ACHN (cell line): ENCODE measurements at regions not wholly inside any gene's neighbourhood (a gene's known extent, or its start where the extent isn't known, plus 50 kb on each side); places are given as distances from the start of the nearest gene placed in this dataset.

Experiments
- DNase-seq: peaks from one replicate; pipeline ENCODE4 v3.0.0-alpha.2; 2015
- in situ Hi-C: cut with HindIII; loops from 2 replicates; pipeline ENCODE4 v1.10.0; 2017; ENCODE audit warnings: low sequenced_read_pairs, low pct_ligation_motif_present, low pct_unique_long_range_greater_than_20kb

GRCh38 chr5:141757402-141757801 lies 75.4 kb upstream of the ARAP3 start:
- peak; percentile 55 for DNase-seq
- in situ Hi-C loops: no loop called here

- in situ Hi-C loops: no loop called here
- no peak for DNase-seq
Measured at GRCh38 chr5:141756196-141756595, 74.2 kb upstream of the ARAP3 start.

GRCh38 chr5:141753971-141754713 lies 72.1 kb upstream of the ARAP3 start:
- in situ Hi-C loops: no loop called here
- DNase-seq: peak; percentile 51

DNA sequence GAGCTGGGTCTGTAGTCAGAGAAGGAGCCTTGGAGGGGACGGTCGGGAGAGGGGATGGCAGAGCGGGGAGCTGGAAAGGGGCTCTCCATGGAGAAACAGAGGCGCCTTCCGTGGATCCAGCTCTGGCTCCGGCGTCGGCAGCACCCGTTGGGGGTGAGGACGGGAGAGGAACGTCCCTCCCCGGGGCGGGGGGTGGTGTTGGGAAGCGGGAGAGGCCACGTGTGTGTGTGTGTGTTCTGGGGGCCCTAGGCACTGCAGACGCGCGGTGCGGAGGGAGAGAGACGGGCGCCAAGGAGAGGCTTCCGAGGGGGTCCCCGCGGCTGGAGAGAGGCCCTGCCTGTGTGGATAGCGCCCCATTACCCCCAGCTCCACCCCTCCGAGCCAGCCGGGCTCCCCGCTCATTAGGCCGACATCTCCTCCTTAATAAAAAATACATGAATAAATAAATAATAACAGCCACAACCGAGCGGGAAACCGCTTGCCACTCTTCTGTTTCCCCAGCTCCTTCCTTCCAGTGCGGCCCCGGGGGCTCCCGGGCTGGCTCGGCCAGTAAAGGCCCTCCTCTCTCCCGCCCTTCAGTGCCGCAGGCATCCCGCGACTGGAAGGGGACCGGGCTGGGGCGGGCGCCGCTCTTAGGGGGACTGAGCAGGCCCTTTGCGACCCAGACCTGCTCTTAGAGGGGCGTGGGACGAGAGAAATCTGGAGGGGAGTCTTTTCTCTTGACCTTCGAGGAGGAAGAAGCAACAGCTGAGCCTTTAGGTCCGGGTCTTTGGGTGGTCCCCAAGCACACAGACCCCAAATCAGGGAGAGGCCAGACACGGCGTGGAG lies 71.3 kb upstream of the ARAP3 start:
- in situ Hi-C loops: no loop called here
- no peak for DNase-seq

DNA sequence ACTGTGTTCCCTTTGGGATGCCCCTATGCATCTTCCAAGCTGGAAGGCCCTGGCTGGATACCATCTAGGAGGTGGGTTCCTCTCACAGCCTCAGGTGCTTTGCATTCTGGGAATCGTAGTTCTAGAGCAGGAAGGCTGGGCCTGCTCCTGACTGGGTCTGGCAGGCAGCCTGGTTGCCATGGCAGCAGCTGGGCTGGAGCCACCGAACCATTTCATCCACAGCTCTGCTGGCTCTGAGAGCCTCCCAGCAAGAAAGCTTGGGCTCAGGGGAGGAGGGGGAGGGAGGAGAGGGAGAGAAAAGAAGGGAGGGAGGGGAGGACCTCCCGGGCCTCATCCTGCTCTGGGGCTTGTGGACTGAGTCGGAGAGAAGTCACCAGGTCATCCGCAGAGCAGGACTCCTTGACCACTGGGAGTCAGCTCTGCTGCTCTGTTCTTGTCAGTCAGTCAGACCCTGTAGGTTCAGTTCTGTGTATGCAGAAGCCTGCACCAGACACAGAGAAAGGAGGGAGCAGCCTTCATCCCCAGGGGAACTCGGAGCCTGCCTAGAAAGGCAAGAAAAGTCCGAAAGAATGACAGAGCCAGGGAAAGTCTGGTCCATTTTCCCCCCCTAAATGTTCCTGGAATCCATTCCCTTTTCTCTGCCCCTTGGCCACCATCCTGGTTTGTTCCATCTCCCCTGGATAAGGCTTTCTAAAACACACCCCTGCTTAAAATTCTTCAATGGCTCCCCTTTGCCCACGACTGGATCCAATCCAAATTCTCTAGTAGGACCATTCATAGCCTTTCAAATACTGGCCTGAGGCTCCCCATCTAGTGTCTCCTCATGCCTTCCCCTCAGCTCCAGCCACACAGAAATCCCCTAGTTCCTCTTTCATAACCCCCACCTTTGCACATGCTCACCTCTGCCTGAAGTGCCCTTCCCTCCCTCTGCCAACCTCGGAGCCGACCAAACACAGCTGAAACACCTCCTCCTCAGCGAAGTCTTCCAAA lies 65.4 kb upstream of the ARAP3 start:
- peak; percentile 82 for DNase-seq
- in situ Hi-C loops: no loop called here

GRCh38 chr5:141746395-141746794 lies 64.4 kb upstream of the ARAP3 start:
- DNase-seq: no peak
- in situ Hi-C loops: no loop called here

DNA sequence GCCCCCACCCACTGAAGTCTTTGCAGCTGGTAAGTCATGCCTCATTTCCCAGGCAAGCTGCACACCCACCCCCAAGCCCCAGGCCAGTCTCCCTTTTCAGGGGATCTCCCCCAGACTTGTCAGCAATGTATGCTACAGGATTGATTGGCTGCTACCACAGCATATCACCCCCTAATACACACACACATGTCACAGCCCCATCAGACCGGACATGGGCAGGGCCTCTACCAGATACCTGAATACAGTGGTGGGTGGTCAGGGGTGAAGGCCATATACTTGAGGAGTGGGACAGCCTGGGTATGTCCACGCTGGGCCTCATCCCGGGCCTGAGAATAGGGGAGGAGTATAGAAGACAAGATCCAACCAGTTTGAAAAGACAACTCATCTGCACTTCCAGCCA lies 63.4 kb upstream of the ARAP3 start:
- in situ Hi-C loops: no loop called here
- no peak for DNase-seq

- in situ Hi-C loops: no loop called here
- no peak for DNase-seq
Measured at GRCh38 chr5:141743866-141744272, 61.8 kb upstream of the ARAP3 start.

- in situ Hi-C loops: no loop called here
- DNase-seq: peak; percentile 44
Measured at GRCh38 chr5:141742866-141743851, 61.1 kb upstream of the ARAP3 start.

- in situ Hi-C loops: no loop called here
- no peak for DNase-seq
Measured at GRCh38 chr5:141742144-141742543, 60.1 kb upstream of the ARAP3 start.

DNA sequence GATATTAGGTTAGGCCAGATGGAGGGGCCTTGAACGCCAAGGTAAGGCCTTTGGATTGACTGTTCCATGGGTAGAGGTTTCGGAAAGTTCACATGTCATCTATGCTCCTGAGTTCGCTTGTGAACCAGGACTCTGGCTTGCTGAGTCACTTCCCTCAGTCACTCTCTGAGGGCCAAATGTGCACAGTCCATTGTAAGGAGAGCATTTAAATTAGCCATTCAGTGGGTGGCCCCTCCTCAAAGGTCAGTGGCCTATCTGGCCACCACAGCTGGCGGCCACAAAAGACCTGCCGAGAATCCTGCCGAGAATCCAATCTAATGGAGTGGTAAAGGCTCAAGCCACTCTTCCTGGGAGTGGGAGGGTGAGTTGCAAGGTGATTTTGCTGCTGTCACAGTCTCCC lies 58.9 kb upstream of the ARAP3 start:
- in situ Hi-C loops: no loop called here
- no peak for DNase-seq

- in situ Hi-C loops: no loop called here
Measured at GRCh38 chr5:141737535-141737934, 55.5 kb upstream of the ARAP3 start.

GRCh38 chr5:141735823-141736222 lies 53.8 kb upstream of the ARAP3 start:
- in situ Hi-C loops: no loop called here
- DNase-seq: no peak

More at GRCh38 chr5:141737535-141737934, 55.5 kb upstream of the ARAP3 start:
- no peak for DNase-seq

DNA sequence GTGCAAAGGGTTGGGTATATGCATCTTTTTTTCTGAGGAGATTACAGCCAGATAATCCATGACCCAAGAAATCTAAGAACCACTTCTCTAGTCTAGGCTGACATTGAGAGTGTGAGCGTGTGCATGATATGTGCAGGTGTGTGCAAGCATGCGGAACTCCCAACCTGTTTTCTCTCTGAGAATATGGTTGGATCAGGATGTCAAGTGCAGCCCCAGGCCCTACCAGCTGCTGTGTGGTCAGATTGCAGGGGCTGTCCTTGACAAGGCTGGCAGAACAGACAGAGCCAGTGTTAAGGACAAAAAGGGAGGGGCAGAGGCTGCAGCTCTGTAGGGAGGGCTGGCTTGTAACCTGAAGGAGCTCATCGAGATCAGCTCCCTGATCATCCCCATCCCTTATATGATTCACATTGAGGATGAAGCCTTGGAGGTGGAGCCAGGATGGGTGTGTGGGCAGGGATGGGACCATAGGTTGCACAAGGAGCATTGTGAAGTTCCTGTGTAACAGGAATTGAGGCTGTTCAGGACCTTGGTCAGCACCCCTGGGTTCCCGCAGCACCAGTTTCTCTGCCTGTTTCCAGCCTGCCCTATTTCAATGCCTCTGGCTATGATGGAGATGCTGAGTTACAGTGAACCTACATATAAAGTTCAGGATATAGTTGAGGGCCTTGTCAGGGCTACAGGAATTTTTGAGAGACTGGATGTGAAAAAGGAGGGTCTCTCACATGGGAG lies 52.6 kb upstream of the ARAP3 start:
- in situ Hi-C loops: no loop called here

DNA sequence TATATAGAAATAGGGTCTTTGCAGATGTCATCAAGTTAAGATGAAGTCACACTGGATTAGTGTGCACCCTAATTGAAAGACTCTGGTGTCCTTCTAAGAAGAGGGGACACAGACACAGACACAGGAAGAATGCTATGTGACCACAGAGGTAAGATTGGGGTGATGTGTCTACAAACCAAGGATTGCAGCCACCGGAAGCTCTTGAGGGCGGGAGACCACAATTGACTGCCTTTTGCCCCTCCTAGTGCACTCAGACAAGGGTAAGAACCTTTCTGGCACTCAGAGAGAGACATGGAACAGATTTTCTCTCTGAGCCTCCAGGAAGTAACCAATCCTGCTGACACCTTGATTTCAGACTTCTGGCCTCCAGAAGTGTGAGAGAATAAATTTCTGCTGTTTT lies 51.2 kb upstream of the ARAP3 start:
- in situ Hi-C loops: no loop called here
- DNase-seq: no peak

More for the DNA sequence above, 52.6 kb upstream of the ARAP3 start:
- peak; percentile 55 for DNase-seq

DNA sequence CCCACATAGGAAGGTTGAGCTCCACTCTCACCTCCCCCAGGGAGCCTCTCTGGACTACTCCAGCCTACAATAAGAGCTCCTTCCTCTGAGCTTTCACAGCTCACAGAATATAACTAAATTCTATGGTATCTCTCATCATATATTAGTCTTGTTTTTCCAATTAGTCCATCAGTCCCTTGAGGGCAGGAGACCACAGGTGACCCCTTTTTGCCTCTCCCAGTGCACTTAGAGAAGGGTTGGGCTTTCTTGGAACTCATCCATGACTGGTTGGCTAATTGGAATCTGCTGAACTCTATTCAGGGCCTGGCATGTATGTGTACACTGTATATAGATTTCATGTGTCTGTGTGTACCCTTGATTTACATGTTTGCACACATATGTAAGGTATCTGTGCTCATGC lies 50.4 kb upstream of the ARAP3 start:
- DNase-seq: no peak
- in situ Hi-C loops: no loop called here
